Sigmoid colon (tissue), 6 donors: ENCODE measurements at regions not wholly inside any gene's neighbourhood (a gene's known extent, or its start where the extent isn't known, plus 50 kb on each side); places are given as distances from the start of the nearest gene placed in this dataset.

Experiments used
- DNase-seq: peaks from one replicate; pipeline ENCODE4 v3.0.0-alpha.2; 2019
- H3K27ac ChIP-seq, 4 donors: fragments of 200-600 bp; sonication (generic); one replicate each; pipeline ENCODE4 v1.5.1; 2016 to 2019; ENCODE audit warnings: mild to moderate bottlenecking in 1 of 4
- H3K27me3 ChIP-seq, 3 donors: fragments of 200-600 bp; sonication (generic); one replicate each; pipeline ENCODE4 v1.5.1; 2019; ENCODE audit warnings: mild to moderate bottlenecking in 1 of 3
- H3K36me3 ChIP-seq, 4 donors: fragments of 200-600 bp; sonication (generic); one replicate each; pipeline ENCODE4 v1.5.1; 2016 to 2019
- H3K4me1 ChIP-seq, 4 donors: fragments of 200-600 bp; sonication (generic); one replicate each; pipeline ENCODE4 v1.5.1; 2017 to 2019
- H3K4me3 ChIP-seq, 4 donors: fragments of 200-600 bp; sonication (generic); one replicate each; pipeline ENCODE4 v1.5.1; 2017 to 2019; ENCODE audit warnings: mild to moderate bottlenecking in 2 of 4, moderate library complexity in 1 of 4
- H3K9me3 ChIP-seq, 4 donors: fragments of 200-600 bp in 3 of 4; sonication (generic) in 3 of 4; one replicate each; pipeline versions ENCODE4 v1.5.1 to v1.6.1; 2013 to 2019
- EP300 ChIP-seq, 4 donors: sonication (generic); formaldehyde crosslinking; IDR thresholded peaks; one replicate each; pipeline ENCODE4 v1.6.1; 2017; ENCODE audit warnings: antibody characterized with exemption in 4 of 4
- POLR2A ChIP-seq, 2 donors: fragments of 450-650 bp; IDR thresholded peaks; one replicate each; pipeline ENCODE4 v1.6.1; 2016; ENCODE audit warnings: antibody characterized with exemption in 2 of 2, mild to moderate bottlenecking in 2 of 2, moderate library complexity in 2 of 2
- POLR2AphosphoS5 ChIP-seq, 4 donors: sonication (generic); formaldehyde crosslinking; IDR thresholded peaks; one replicate each; pipeline ENCODE4 v1.6.1; 2017; ENCODE audit warnings: antibody characterized with exemption in 4 of 4
- WGBS, 2 donors: extraction: QIAGEN DNeasy Blood & Tissue Kit; methylation state at CpG; one replicate each; pipeline ENCODE4 v1.1.7; 2013; 5-methylcytosine and 5-hydroxymethylcytosine counted together
- intact Hi-C: fragments of 100-400 bp; cut with DNase I; formaldehyde crosslinking; loops from one replicate; pipeline ENCODE4 v1.15.1; 2023
- TF ChIP-seq, protein P1 (sequence below), 4 experiments: fragments of 450-650 bp in 3 of 4; fragments of 200-600 bp in 1 of 4; IDR thresholded peaks; one replicate each; pipeline ENCODE4 v1.5.1; 2016 to 2019; ENCODE audit warnings: antibody characterized with exemption in 4 of 4, mild to moderate bottlenecking in 3 of 4, moderate library complexity in 2 of 4
- donor health status: healthy with polysubstance abuse.
- donor health status: healthy.

GRCh38 chr7:22025983-22026382 lies 80.3 kb upstream of the CDCA7L start:
- H3K27me3 ChIP-seq, result no peaks in the 10 kb centered on the region
- WGBS, 2 donors, result 75 to 81% methylated on average over 7 of the region's 7 CpGs
- no peaks in the 10 kb centered on the region for H3K4me1 ChIP-seq
- H3K9me3 ChIP-seq, result no peaks in the 10 kb centered on the region
- no peak for DNase-seq
- no peak for TF ChIP-seq POLR2A (IDR thresholded peaks at IDR 0.05)
- TF ChIP-seq EP300 (IDR thresholded peaks at IDR 0.05), result no peak
- no peak for TF ChIP-seq POLR2AphosphoS5 (IDR thresholded peaks at IDR 0.05)
- TF ChIP-seq, protein P1, sequence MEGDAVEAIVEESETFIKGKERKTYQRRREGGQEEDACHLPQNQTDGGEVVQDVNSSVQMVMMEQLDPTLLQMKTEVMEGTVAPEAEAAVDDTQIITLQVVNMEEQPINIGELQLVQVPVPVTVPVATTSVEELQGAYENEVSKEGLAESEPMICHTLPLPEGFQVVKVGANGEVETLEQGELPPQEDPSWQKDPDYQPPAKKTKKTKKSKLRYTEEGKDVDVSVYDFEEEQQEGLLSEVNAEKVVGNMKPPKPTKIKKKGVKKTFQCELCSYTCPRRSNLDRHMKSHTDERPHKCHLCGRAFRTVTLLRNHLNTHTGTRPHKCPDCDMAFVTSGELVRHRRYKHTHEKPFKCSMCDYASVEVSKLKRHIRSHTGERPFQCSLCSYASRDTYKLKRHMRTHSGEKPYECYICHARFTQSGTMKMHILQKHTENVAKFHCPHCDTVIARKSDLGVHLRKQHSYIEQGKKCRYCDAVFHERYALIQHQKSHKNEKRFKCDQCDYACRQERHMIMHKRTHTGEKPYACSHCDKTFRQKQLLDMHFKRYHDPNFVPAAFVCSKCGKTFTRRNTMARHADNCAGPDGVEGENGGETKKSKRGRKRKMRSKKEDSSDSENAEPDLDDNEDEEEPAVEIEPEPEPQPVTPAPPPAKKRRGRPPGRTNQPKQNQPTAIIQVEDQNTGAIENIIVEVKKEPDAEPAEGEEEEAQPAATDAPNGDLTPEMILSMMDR (IDR thresholded peaks at IDR 0.05), result no peak
- no peaks in the 10 kb centered on the region for H3K36me3 ChIP-seq
- no peak overlapping the region for H3K4me3 ChIP-seq
- H3K27ac ChIP-seq, result no peak overlapping the region
- intact Hi-C loops, result no loop called here

DNA sequence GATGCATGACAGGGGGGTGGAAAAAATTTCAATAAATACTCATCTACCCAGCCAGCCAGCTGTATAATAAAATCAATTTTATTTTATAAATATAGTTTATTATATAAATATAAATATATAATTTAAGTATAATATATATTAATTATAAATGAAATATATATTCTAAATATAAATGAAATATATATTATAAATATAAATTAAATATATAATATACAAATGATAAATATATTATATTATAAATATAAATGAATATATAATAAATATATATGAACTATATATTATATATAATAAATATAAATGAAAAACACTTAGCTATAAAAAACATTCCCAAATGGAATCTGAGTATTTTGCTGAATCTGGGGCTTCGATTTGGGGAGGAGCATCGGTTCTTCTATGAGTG lies 79.4 kb upstream of the CDCA7L start:
- Histone ChIP-seq H3K4me1 (no peaks in the 10 kb centered on the region), H3K36me3 (no peaks in the 10 kb centered on the region), H3K4me3 (no peak overlapping the region), H3K27me3 (no peaks in the 10 kb centered on the region), H3K9me3 (no peaks in the 10 kb centered on the region), H3K27ac (no peak overlapping the region)
- 92 to 98% methylated on average over 2 of the region's 2 CpGs for WGBS, 2 donors
- TF ChIP-seq, protein P1 (IDR thresholded peaks at IDR 0.05), result no peak
- TF ChIP-seq POLR2AphosphoS5 (IDR thresholded peaks at IDR 0.05), result no peak
- TF ChIP-seq POLR2A (IDR thresholded peaks at IDR 0.05), result no peak
- no peak for TF ChIP-seq EP300 (IDR thresholded peaks at IDR 0.05)
- no peak for DNase-seq
- intact Hi-C loops, result no loop called here

- H3K36me3 ChIP-seq, result no peaks in the 10 kb centered on the region
- no peak for DNase-seq
- H3K9me3 ChIP-seq, result no peaks in the 10 kb centered on the region
- H3K4me1 ChIP-seq, result no peaks in the 10 kb centered on the region
- no peak for TF ChIP-seq EP300 (IDR thresholded peaks at IDR 0.05)
- no peak for TF ChIP-seq POLR2A (IDR thresholded peaks at IDR 0.05)
- TF ChIP-seq POLR2AphosphoS5 (IDR thresholded peaks at IDR 0.05), result no peak
- TF ChIP-seq, protein P1 (IDR thresholded peaks at IDR 0.05), result no peak
- no peak overlapping the region for H3K27ac ChIP-seq
- no peaks in the 10 kb centered on the region for H3K27me3 ChIP-seq
- WGBS, 2 donors, result 90% methylated on average over 3 of the region's 3 CpGs
- no peak overlapping the region for H3K4me3 ChIP-seq
- intact Hi-C loops, result no loop called here
Observed at GRCh38 chr7:22019931-22020330, 74.2 kb upstream of the CDCA7L start.

- Histone ChIP-seq H3K9me3 (no peaks in the 10 kb centered on the region), H3K4me3 (no peak overlapping the region), H3K27me3 (no peaks in the 10 kb centered on the region), H3K4me1 (no peaks in the 10 kb centered on the region), H3K27ac (no peak overlapping the region), H3K36me3 (no peaks in the 10 kb centered on the region)
- DNase-seq, result no peak
- no peak for TF ChIP-seq EP300 (IDR thresholded peaks at IDR 0.05)
- TF ChIP-seq, protein P1 (IDR thresholded peaks at IDR 0.05), result no peak
- 67 to 72% methylated on average over 5 of the region's 5 CpGs for WGBS, 2 donors
- intact Hi-C loops, result no loop called here
Observed at GRCh38 chr7:22016507-22016906, 70.8 kb upstream of the CDCA7L start.

- Histone ChIP-seq H3K4me1 (no peaks in the 10 kb centered on the region), H3K27ac (no peak overlapping the region), H3K36me3 (no peaks in the 10 kb centered on the region), H3K4me3 (no peak overlapping the region), H3K27me3 (no peaks in the 10 kb centered on the region), H3K9me3 (no peaks in the 10 kb centered on the region)
- 86 to 91% methylated on average over 4 of the region's 4 CpGs for whole genome bisulfite sequencing, 2 donors
- no peak for TF ChIP-seq POLR2A (IDR thresholded peaks at IDR 0.05)
- TF ChIP-seq, protein P1 (IDR thresholded peaks at IDR 0.05), result no peak
- no peak for TF ChIP-seq POLR2AphosphoS5 (IDR thresholded peaks at IDR 0.05)
- TF ChIP-seq EP300 (IDR thresholded peaks at IDR 0.05), result no peak
- intact Hi-C loops, result no loop called here
- DNase-seq, result no peak
Observed at GRCh38 chr7:22013711-22014110, 68.0 kb upstream of the CDCA7L start.
